Adrenal gland (tissue), 9 donors: ENCODE measurements at regions not wholly inside any gene's neighbourhood (a gene's known extent, or its start where the extent isn't known, plus 50 kb on each side); places are given as distances from the start of the nearest gene placed in this dataset.

ENCODE experiments used
- DNase-seq, 7 donors: peaks; one replicate each; pipeline ENCODE4 v3.0.0-alpha.2; 2019 to 2020
- H3K27ac ChIP-seq, 5 donors: fragments of 200-600 bp; sonication (generic) in 4 of 5; 1 replicate in 3 of 5; 2 replicates in 2 of 5; pipeline versions ENCODE4 v1.5.1 to v1.8.0; 2016 to 2020; ENCODE audit warnings: mild to moderate bottlenecking in 1 of 5
- H3K27me3 ChIP-seq: fragments of 200-600 bp; 2 replicates; pipeline ENCODE4 v1.8.0; 2021
- H3K36me3 ChIP-seq, 2 donors: fragments of 200-600 bp; replicated peaks in 1 of 2; 1 replicate in 1 of 2; 2 replicates in 1 of 2; pipeline versions ENCODE4 v1.5.1 to v1.8.0; 2018 to 2022
- H3K4me1 ChIP-seq, 2 donors: fragments of 200-600 bp; replicated peaks in 1 of 2; 1 replicate in 1 of 2; 2 replicates in 1 of 2; pipeline versions ENCODE4 v1.5.1 to v1.8.0; 2018 to 2021
- H3K4me3 ChIP-seq, 4 donors: fragments of 200-600 bp; sonication (generic) in 3 of 4; one replicate each; pipeline ENCODE4 v1.5.1; 2016 to 2018
- H3K9me3 ChIP-seq, 3 donors: fragments of 200-600 bp; sonication (generic) in 1 of 3; replicated peaks in 1 of 3; 1 replicate in 2 of 3; 2 replicates in 1 of 3; pipeline versions ENCODE4 v1.5.1 to v1.8.0; 2016 to 2021
- CTCF ChIP-seq, 6 experiments: fragments of 450-650 bp in 4 of 6; fragments of 200-600 bp in 2 of 6; sonication (generic) in 1 of 6; IDR thresholded peaks; 1 replicate in 5 of 6; 2 replicates in 1 of 6; pipeline versions ENCODE4 v1.5.1 to v1.8.0; 2016 to 2021; ENCODE audit warnings: antibody characterized with exemption in 6 of 6, mild to moderate bottlenecking in 2 of 6, moderate library complexity in 1 of 6
- POLR2A ChIP-seq, 2 donors: fragments of 450-650 bp; IDR thresholded peaks; one replicate each; pipeline ENCODE4 v1.6.1; 2017; ENCODE audit warnings: antibody characterized with exemption in 2 of 2, mild to moderate bottlenecking in 2 of 2, moderate library complexity in 1 of 2
- WGBS, 4 donors: extraction: QIAGEN DNeasy Blood & Tissue Kit in 2 of 4; methylation state at CpG; one replicate each; pipeline versions ENCODE4 v1.1.5 to v1.1.7; 2013 to 2017; 5-methylcytosine and 5-hydroxymethylcytosine counted together
- intact Hi-C, 2 donors: fragments of 100-400 bp; cut with DNase I; formaldehyde crosslinking; loops; one replicate each; pipeline versions ENCODE4 v1.14.1 to v1.15.0; 2022 to 2023
- donor health status: healthy with polysubstance abuse.
- donor health status: Bipolar disorder and iron deficiency.
- donor health status: DM: yes; HTN: yes; CAD: no.
- donor health status: DM: no; HTN: no; CAD: no.
- donor health status: DM: no; HTN: no; CAD: no.

DNA sequence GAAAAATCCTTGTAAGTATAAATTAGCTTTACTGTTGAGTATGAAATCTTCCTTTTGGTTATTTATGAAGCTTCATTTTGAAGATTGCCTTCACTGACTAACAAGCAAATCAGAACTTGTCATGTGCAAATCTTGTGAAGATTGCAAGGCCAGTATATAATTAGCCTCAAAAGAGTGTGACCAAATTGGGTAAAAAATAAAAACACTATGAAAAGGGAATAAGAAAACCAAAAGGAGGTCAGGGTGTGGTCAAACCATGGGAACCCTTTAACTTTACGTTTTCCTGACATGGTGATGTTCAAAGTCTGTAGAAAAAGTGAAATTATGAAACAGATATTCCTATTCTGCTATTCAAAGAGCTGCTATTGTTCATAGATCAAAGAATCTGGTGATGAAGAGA lies 230.3 kb downstream of the BCAT1 start:
- intact Hi-C loops: no loop called here
- no peak for DNase-seq
- no peaks in the 10 kb centered on the region for H3K27me3 ChIP-seq
- 0% methylated on average over 1 of the region's 1 CpG for WGBS, 4 donors
- no peaks in the 10 kb centered on the region for H3K4me1 ChIP-seq
- no peak overlapping the region for H3K4me3 ChIP-seq
- no peaks in the 10 kb centered on the region for H3K9me3 ChIP-seq
- no peaks in the 10 kb centered on the region for H3K36me3 ChIP-seq
- no peak overlapping the region for H3K27ac ChIP-seq
- TF ChIP-seq CTCF (IDR thresholded peaks at IDR 0.05): no peak
- no peak for TF ChIP-seq POLR2A (IDR thresholded peaks at IDR 0.05)

- WGBS, 4 donors: 86 to 91% (median 89%) methylated on average over 13 of the region's 13 CpGs
- Histone ChIP-seq H3K4me1 (no peaks in the 10 kb centered on the region), H3K27me3 (no peaks in the 10 kb centered on the region), H3K9me3 (no peaks in the 10 kb centered on the region), H3K27ac (no peak overlapping the region), H3K36me3 (no peaks in the 10 kb centered on the region), H3K4me3 (no peak overlapping the region)
- DNase-seq: no peak
- TF ChIP-seq POLR2A (IDR thresholded peaks at IDR 0.05): no peak
- TF ChIP-seq CTCF (IDR thresholded peaks at IDR 0.05): no peak
- intact Hi-C loops: no loop called here
Observed at GRCh38 chr12:24714237-24714636, 234.7 kb downstream of the BCAT1 start.

DNA sequence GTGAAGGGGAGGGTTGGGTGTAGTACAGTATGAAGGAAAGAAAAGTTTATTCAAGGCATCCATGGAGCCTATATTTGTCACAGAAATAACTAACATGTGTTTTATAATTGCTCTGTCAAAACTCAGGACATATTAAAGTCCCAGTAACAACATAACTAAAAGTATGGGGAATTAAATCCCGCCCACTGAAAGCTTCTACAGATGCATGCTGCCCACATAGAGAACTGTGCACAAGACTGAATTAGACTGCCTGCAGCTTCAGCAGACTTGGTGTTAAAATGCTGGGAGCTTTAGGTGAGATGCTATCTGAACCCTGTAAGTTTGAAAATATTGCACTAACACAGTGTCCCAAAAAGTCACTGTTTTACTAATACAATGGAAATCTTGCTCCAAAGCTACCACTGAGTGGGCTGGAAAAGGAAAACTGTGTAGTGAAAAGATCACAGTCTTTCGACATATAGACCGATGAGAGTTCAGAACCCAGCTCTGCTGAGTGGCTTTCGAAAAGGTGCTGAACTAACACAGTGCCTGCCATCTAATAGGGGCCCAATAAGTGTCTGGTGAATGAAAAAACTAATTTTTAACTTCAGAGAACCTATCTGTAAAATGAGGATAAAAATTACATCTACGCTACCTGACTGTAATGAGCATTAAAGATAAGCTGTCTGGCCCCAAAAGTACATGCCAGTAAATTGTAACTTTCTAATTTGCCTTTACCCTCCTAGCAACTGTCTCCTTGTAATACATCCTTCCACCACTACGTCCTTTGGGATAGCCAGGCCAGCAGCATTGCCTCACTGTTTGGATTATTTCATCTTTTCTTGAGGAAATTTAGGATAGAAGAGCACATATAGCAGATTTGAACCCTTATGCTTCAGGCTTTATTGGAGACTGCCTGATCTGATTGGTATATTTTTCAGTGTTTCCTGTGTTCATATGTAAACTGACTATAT lies 237.6 kb downstream of the BCAT1 start:
- DNase-seq: no peak
- Histone ChIP-seq H3K4me3 (no peak overlapping the region), H3K4me1 (no peaks in the 10 kb centered on the region), H3K36me3 (no peaks in the 10 kb centered on the region), H3K27ac (no peak overlapping the region), H3K27me3 (no peaks in the 10 kb centered on the region), H3K9me3 (no peaks in the 10 kb centered on the region)
- 81 to 92% (median 85%) methylated on average over 6 of the region's 6 CpGs for WGBS, 4 donors
- TF ChIP-seq POLR2A (IDR thresholded peaks at IDR 0.05): no peak
- TF ChIP-seq CTCF (IDR thresholded peaks at IDR 0.05): no peak
- intact Hi-C loops: no loop called here

DNA sequence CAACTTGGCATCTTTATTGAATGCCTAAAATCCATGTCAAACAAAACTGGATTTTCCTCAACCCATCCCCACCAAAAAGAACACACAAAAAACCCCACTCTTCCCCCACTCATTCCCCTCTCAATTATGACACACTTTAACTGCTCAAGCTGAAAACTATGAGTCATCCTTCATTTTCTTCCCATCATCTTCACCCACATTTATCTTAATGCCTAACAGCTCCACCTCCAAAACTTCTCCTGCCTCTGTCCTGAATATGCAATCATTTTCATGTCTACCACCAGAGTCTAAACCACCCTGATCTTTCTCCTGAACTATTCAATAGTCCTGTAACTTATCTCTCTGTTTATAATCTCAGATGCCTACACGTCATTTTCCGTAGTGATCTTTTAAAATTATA lies 239.7 kb downstream of the BCAT1 start:
- TF ChIP-seq CTCF (IDR thresholded peaks at IDR 0.05) (no peak), POLR2A (IDR thresholded peaks at IDR 0.05) (no peak)
- H3K4me3 ChIP-seq: no peak overlapping the region
- no peak overlapping the region for H3K27ac ChIP-seq
- WGBS, 4 donors: 70 to 82% (median 78%) methylated on average over 2 of the region's 2 CpGs
- intact Hi-C loops: no loop called here
- no peak for DNase-seq
- H3K9me3 ChIP-seq: no peaks in the 10 kb centered on the region
- H3K27me3 ChIP-seq: no peaks in the 10 kb centered on the region
- no peaks in the 10 kb centered on the region for H3K36me3 ChIP-seq
- no peaks in the 10 kb centered on the region for H3K4me1 ChIP-seq
